ENCODE measurements at regions not wholly inside any gene's neighbourhood (a gene's known extent, or its start where the extent isn't known, plus 50 kb on each side); places are given as distances from the start of the nearest gene placed in this dataset.
"Not testable (repeated sequence)": the region's sequence is repeated elsewhere in the genome, so short reads cannot be mapped to it uniquely, and the experiment has no call there.

DNA sequence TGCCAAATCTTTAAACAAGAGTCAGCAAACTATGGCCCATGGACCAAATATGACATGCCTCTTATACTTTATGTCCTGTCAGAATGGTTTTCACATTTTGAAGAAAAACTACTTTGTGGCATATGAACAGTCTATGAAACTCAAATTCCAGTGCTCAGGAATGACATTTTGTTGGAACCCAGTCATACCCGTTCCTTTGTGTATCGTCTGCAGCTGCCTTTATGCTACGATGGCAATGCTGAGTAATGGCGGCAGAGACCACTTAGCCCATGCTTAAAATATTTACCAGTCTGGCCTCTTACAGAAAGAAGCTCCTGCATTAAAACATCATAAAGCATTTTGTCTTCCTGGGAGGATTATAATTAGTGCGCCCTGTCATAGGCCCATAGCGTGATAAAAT, 140.5 kb upstream of the FHL2 start:
- Histone ChIP-seq H3K27ac (ENCODE audit: low read depth in 1 of 3, low read length in 2 of 3) (no peak overlapping the region), H3K9me3 (ENCODE audit: control insufficient read depth in 2 of 2, insufficient read depth in 1 of 2, low read depth in 1 of 2, low read length in 1 of 2) (no peaks in the 10 kb centered on the region), H3K4me3 (ENCODE audit: low read depth in 1 of 3, low read length in 3 of 3) (no peak overlapping the region), H3K4me1 (ENCODE audit: control insufficient read depth in 3 of 3, insufficient read depth in 2 of 3, low read depth in 1 of 3, low read length in 2 of 3) (no peaks in the 10 kb centered on the region), H3K27me3 (ENCODE audit: control insufficient read depth in 3 of 3, insufficient read depth in 3 of 3, low read length in 3 of 3) (peaks cover 0 to 5% (median 2%) of the 10 kb centered on the region in 3 donors), H3K36me3 (ENCODE audit: control insufficient read depth in 3 of 3, insufficient read depth in 2 of 3, low read depth in 1 of 3, low read length in 3 of 3) (no peaks in the 10 kb centered on the region)
- FAIRE-seq (no peak), DNase-seq (no peak)
- WGBS, 3 donors, result 74 to 76% (median 75%) methylated on average over 6 of the region's 6 CpGs

DNA sequence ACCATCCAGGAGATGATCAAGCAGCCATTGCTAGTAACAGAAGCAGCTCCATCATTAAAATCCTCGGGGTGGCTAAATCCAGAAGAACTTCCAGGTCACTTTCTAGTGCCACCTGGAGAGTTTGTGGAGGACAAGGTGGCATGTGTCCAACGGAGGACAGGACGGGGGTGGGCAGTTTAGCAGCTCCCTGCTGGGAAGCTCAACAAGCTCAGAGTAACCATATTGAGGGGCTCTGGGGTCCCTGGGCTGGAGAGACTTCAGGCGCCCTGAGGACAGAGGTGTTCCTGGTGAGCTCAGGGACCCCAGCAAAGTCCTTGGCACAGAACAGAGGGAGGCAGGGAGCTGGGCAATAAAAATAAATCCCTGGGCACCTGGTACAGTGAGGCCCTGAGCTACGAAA, 140.0 kb upstream of the FHL2 start:
- Histone ChIP-seq H3K27me3 (ENCODE audit: control insufficient read depth in 3 of 3, insufficient read depth in 3 of 3, low read length in 3 of 3) (peaks cover 0 to 5% (median 2%) of the 10 kb centered on the region in 3 donors), H3K4me1 (ENCODE audit: control insufficient read depth in 3 of 3, insufficient read depth in 2 of 3, low read depth in 1 of 3, low read length in 2 of 3) (no peaks in the 10 kb centered on the region), H3K27ac (ENCODE audit: low read depth in 1 of 3, low read length in 2 of 3) (no peak overlapping the region), H3K36me3 (ENCODE audit: control insufficient read depth in 3 of 3, insufficient read depth in 2 of 3, low read depth in 1 of 3, low read length in 3 of 3) (no peaks in the 10 kb centered on the region), H3K4me3 (ENCODE audit: low read depth in 1 of 3, low read length in 3 of 3) (no peak overlapping the region), H3K9me3 (ENCODE audit: control insufficient read depth in 2 of 2, insufficient read depth in 1 of 2, low read depth in 1 of 2, low read length in 1 of 2) (no peaks in the 10 kb centered on the region)
- no peak for DNase-seq
- 77 to 89% (median 84%) methylated on average over 5 of the region's 5 CpGs for WGBS, 3 donors
- no peak for FAIRE-seq

DNA sequence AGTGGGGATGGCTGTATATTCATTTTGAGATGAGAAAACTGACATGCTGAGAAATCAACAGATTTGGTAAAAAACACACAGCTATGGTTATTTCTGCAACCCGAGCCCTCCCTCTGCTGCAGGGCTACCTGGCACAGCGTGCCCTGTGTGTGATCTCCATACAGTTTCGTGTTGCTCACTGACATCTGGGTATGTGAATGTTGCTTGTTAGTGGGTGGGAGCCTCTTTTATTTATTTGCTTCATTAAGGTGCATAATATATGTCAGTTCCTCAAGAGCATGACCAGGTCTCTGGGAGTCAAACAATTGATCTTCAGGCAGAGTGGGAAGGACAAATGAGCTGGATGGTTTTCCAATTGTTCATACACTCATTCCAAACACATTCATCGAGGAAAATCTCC, 139.1 kb upstream of the FHL2 start:
- WGBS, 3 donors, result 68 to 81% (median 74%) methylated on average over 4 of the region's 4 CpGs
- FAIRE-seq, result no peak

DNA sequence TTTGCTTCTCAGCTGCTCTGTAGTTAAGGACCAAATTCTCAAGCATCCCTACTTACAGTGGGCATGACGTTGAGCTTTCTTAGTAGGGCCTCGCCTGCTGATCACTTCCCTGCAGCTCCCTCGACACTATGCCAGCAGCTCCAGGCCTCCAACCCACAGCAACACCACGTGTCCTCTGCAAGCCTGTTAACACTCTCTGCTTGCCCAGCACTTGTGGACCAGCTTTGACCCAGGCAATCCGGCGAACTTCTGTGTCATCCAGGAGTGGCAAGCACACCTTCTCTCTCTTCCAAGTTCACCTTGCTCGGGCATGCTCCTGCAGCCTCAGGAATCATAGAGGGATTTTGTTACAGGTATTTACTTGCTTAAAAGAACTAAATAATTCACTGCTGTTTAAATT, 138.6 kb upstream of the FHL2 start:
- H3K27me3 ChIP-seq (ENCODE audit: control insufficient read depth in 3 of 3, insufficient read depth in 3 of 3, low read length in 3 of 3), result peaks cover 0 to 5% (median 2%) of the 10 kb centered on the region in 3 donors
- H3K4me1 ChIP-seq (ENCODE audit: control insufficient read depth in 3 of 3, insufficient read depth in 2 of 3, low read depth in 1 of 3, low read length in 2 of 3), result no peaks in the 10 kb centered on the region
- DNase-seq, result no peak
- H3K4me3 ChIP-seq (ENCODE audit: low read depth in 1 of 3, low read length in 3 of 3), result no peak overlapping the region
- H3K36me3 ChIP-seq (ENCODE audit: control insufficient read depth in 3 of 3, insufficient read depth in 2 of 3, low read depth in 1 of 3, low read length in 3 of 3), result no peaks in the 10 kb centered on the region
- no peak overlapping the region for H3K27ac ChIP-seq (ENCODE audit: low read depth in 1 of 3, low read length in 2 of 3)
- H3K9me3 ChIP-seq (ENCODE audit: control insufficient read depth in 2 of 2, insufficient read depth in 1 of 2, low read depth in 1 of 2, low read length in 1 of 2), result no peaks in the 10 kb centered on the region
- WGBS, 3 donors, result 80 to 91% (median 82%) methylated on average over 7 of the region's 7 CpGs
- no peak for FAIRE-seq

More for the DNA sequence above, 139.1 kb upstream of the FHL2 start:
- H3K27ac ChIP-seq (ENCODE audit: low read depth in 1 of 3, low read length in 2 of 3), result no peak overlapping the region
- H3K27me3 ChIP-seq (ENCODE audit: control insufficient read depth in 3 of 3, insufficient read depth in 3 of 3, low read length in 3 of 3), result peaks cover 0 to 5% (median 2%) of the 10 kb centered on the region in 3 donors
- H3K36me3 ChIP-seq (ENCODE audit: control insufficient read depth in 3 of 3, insufficient read depth in 2 of 3, low read depth in 1 of 3, low read length in 3 of 3), result no peaks in the 10 kb centered on the region
- no peaks in the 10 kb centered on the region for H3K4me1 ChIP-seq (ENCODE audit: control insufficient read depth in 3 of 3, insufficient read depth in 2 of 3, low read depth in 1 of 3, low read length in 2 of 3)
- no peak overlapping the region for H3K4me3 ChIP-seq (ENCODE audit: low read depth in 1 of 3, low read length in 3 of 3)
- no peak for DNase-seq
- no peaks in the 10 kb centered on the region for H3K9me3 ChIP-seq (ENCODE audit: control insufficient read depth in 2 of 2, insufficient read depth in 1 of 2, low read depth in 1 of 2, low read length in 1 of 2)

DNA sequence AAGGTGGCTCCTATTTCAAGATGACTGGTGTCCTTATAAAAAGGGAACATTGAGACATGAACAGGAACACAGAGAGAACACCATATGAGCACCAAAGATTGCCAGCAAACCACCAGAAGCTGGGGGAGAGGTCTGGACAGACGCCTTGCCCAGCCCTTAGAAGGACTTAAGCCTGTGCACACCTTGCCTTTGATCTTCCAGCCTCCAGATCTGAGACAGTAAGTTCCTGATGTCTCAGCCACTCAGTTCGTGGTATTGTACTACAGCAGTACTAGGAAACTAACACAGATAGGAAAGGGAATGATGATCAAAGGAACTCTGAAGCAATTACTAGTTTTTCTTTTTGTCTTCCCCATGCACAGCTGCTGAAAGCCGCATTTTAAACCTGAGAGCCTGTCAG, 137.3 kb upstream of the FHL2 start:
- DNase-seq (no peak), FAIRE-seq (no peak)
- peaks cover 0 to 5% (median 2%) of the 10 kb centered on the region in 3 donors for H3K27me3 ChIP-seq (ENCODE audit: control insufficient read depth in 3 of 3, insufficient read depth in 3 of 3, low read length in 3 of 3)
- no peaks in the 10 kb centered on the region for H3K4me1 ChIP-seq (ENCODE audit: control insufficient read depth in 3 of 3, insufficient read depth in 2 of 3, low read depth in 1 of 3, low read length in 2 of 3)
- no peaks in the 10 kb centered on the region for H3K9me3 ChIP-seq (ENCODE audit: control insufficient read depth in 2 of 2, insufficient read depth in 1 of 2, low read depth in 1 of 2, low read length in 1 of 2)
- WGBS, 3 donors, result 52 to 65% (median 55%) methylated on average over 3 of the region's 3 CpGs
- H3K4me3 ChIP-seq (ENCODE audit: low read depth in 1 of 3, low read length in 3 of 3), result no peak overlapping the region
- H3K27ac ChIP-seq (ENCODE audit: low read depth in 1 of 3, low read length in 2 of 3), result no peak overlapping the region
- no peaks in the 10 kb centered on the region for H3K36me3 ChIP-seq (ENCODE audit: control insufficient read depth in 3 of 3, insufficient read depth in 2 of 3, low read depth in 1 of 3, low read length in 3 of 3)

DNA sequence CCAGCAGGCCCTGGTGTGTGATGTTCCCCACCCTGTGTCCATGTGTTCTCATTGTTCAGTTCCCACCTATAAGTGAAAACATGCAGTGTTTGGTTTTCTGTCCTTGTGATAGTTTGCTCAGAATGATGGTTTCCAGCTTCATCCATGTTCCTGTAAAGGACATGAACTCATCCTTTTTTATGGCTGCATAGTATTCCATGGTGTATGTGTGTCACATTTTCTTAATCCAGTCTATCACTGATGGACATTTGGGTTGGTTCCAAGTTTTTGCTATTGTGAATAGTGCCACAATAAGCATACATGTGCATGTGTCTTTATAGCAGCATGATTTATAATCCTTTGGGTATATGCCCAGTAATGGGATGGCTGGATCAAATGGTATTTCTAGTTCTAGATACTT, 130.4 kb upstream of the FHL2 start:
- H3K27ac ChIP-seq (ENCODE audit: low read depth in 1 of 3, low read length in 2 of 3); H3K4me3 ChIP-seq (ENCODE audit: low read depth in 1 of 3, low read length in 3 of 3); H3K4me1 ChIP-seq (ENCODE audit: control insufficient read depth in 3 of 3, insufficient read depth in 2 of 3, low read depth in 1 of 3, low read length in 2 of 3); H3K27me3 ChIP-seq (ENCODE audit: control insufficient read depth in 3 of 3, insufficient read depth in 3 of 3, low read length in 3 of 3); H3K36me3 ChIP-seq (ENCODE audit: control insufficient read depth in 3 of 3, insufficient read depth in 2 of 3, low read depth in 1 of 3, low read length in 3 of 3); FAIRE-seq; DNase-seq: not testable (repeated sequence)
- H3K9me3 ChIP-seq (ENCODE audit: control insufficient read depth in 2 of 2, insufficient read depth in 1 of 2, low read depth in 1 of 2, low read length in 1 of 2), result peaks cover 0 to 11% of the 10 kb centered on the region in 2 donors

DNA sequence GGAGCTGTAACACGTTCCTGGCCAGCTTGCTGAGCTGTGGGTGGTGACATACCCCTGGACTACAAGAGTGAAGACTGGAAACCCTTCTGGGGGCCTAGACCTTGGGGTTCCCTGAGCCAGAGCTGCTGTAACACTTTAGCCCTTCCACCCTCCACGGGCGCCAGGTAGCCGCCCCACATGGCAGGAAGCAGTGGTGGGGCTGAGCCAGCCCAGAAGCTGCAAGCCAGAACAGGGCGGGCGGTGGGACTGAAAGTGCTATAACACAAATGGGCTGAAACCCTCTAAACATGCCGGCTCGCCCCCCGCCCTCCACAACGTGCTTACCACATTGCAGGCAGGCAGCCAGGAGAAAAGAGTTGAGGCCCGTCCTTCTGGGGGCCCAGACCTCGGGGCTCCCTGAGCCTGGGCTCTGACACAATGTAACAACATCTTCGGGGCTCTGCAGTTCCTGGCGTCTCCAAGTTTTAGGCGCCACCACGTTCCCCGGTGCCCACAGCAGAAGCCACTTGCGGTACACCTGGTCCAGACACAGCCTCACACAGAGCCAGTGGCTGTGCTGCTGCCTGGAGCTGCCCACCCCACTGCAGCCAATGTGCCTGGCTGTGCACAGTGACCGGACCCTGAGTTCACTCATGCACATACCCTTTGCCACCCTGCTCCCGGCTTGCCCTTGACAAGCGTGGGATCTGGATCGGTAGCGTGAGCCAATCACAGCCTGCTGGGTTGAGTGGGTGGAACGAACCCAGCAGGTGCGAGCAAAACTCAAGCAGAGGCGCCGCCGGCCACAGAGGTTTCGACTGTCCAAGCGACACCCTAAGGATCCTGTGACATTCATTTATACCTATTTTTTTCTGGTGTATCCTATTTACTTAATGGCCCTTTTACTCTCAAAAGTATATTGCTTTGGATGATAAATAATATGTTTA, 127.4 kb upstream of the FHL2 start:
- Histone ChIP-seq H3K9me3 (ENCODE audit: control insufficient read depth in 2 of 2, insufficient read depth in 1 of 2, low read depth in 1 of 2, low read length in 1 of 2) (peaks cover 0 to 11% of the 10 kb centered on the region in 2 donors), H3K27me3 (ENCODE audit: control insufficient read depth in 3 of 3, insufficient read depth in 3 of 3, low read length in 3 of 3) (no peaks in the 10 kb centered on the region), H3K4me3 (ENCODE audit: low read depth in 1 of 3, low read length in 3 of 3) (no peak overlapping the region), H3K27ac (ENCODE audit: low read depth in 1 of 3, low read length in 2 of 3) (no peak overlapping the region), H3K4me1 (ENCODE audit: control insufficient read depth in 3 of 3, insufficient read depth in 2 of 3, low read depth in 1 of 3, low read length in 2 of 3) (no peaks in the 10 kb centered on the region), H3K36me3 (ENCODE audit: control insufficient read depth in 3 of 3, insufficient read depth in 2 of 3, low read depth in 1 of 3, low read length in 3 of 3) (no peaks in the 10 kb centered on the region)
- DNase-seq (no peak), FAIRE-seq (no peak)
- 84 to 92% (median 85%) methylated on average over 30 of the region's 30 CpGs for WGBS, 3 donors

DNA sequence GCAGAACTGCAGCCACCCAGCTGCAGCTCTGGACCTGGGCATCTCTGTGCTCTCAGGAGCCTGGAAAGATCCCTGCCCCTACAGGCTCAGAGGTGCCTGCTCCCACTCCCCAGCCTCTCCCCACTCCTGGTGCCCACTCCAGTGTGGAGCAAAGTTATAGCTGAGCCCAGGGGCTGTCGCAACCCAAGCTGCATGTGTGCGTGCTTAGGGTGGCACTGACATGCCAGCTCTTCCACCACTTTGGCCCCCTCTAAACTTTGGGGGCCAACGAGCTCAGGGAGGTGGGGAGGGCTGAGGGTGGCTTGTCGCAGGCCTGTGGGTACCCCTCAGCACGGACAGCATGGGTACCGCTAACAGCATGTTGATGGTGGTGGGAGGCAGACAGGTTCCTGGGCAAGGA, 126.3 kb upstream of the FHL2 start:
- Histone ChIP-seq H3K27me3 (ENCODE audit: control insufficient read depth in 3 of 3, insufficient read depth in 3 of 3, low read length in 3 of 3) (no peaks in the 10 kb centered on the region), H3K4me1 (ENCODE audit: control insufficient read depth in 3 of 3, insufficient read depth in 2 of 3, low read depth in 1 of 3, low read length in 2 of 3) (no peaks in the 10 kb centered on the region), H3K27ac (ENCODE audit: low read depth in 1 of 3, low read length in 2 of 3) (no peak overlapping the region), H3K9me3 (ENCODE audit: control insufficient read depth in 2 of 2, insufficient read depth in 1 of 2, low read depth in 1 of 2, low read length in 1 of 2) (peaks cover 0 to 11% of the 10 kb centered on the region in 2 donors), H3K36me3 (ENCODE audit: control insufficient read depth in 3 of 3, insufficient read depth in 2 of 3, low read depth in 1 of 3, low read length in 3 of 3) (no peaks in the 10 kb centered on the region), H3K4me3 (ENCODE audit: low read depth in 1 of 3, low read length in 3 of 3) (no peak overlapping the region)
- 90 to 93% (median 92%) methylated on average over 6 of the region's 6 CpGs for WGBS, 3 donors
- DNase-seq, result no peak
- no peak for FAIRE-seq

DNA sequence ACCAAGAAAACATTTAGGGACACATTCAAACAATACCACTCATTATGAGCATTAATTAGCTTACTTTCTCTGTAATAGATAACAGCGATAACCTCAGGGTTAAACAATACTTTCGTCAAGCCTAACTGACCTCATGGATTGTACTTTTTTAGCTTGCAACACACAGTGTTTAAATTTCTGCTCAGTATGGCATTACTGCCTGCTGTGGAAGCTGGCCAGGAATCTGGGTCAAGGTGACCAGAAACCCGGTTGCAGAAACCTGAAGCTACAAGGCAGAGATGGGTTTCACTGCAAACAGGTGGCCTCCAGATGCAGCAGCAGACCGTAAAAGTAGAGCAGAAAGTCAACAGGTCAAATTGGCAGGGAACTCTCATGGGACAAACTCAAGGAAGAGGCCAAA, 123.8 kb upstream of the FHL2 start:
- Histone ChIP-seq H3K4me1 (ENCODE audit: control insufficient read depth in 3 of 3, insufficient read depth in 2 of 3, low read depth in 1 of 3, low read length in 2 of 3) (peaks cover 0 to 3% (median 0%) of the 10 kb centered on the region in 3 donors), H3K36me3 (ENCODE audit: control insufficient read depth in 3 of 3, insufficient read depth in 2 of 3, low read depth in 1 of 3, low read length in 3 of 3) (no peaks in the 10 kb centered on the region), H3K9me3 (ENCODE audit: control insufficient read depth in 2 of 2, insufficient read depth in 1 of 2, low read depth in 1 of 2, low read length in 1 of 2) (peaks cover 0 to 11% of the 10 kb centered on the region in 2 donors), H3K27me3 (ENCODE audit: control insufficient read depth in 3 of 3, insufficient read depth in 3 of 3, low read length in 3 of 3) (no peaks in the 10 kb centered on the region), H3K4me3 (ENCODE audit: low read depth in 1 of 3, low read length in 3 of 3) (no peak overlapping the region), H3K27ac (ENCODE audit: low read depth in 1 of 3, low read length in 2 of 3) (no peak overlapping the region)
- DNase-seq (no peak), FAIRE-seq (no peak)
- WGBS, 3 donors, result 50 to 69% (median 56%) methylated on average over 4 of the region's 4 CpGs
